SK-N-SH (cell line): ENCODE measurements at regions not wholly inside any gene's neighbourhood (a gene's known extent, or its start where the extent isn't known, plus 50 kb on each side); places are given as distances from the start of the nearest gene placed in this dataset.

Experiments
- CTCF ChIA-PET: fragments of 300-600, 350-600 bp; formaldehyde crosslinking; extraction: SDS; loops from one replicate; lab custom pipeline; 2021; lab: Yijun Ruan, JAX
- POLR2A ChIA-PET: fragments of 350-600 bp; sonication (Branson Sonifier 250); formaldehyde crosslinking; extraction: SDS; loops from one replicate; lab custom pipeline; 2020; ENCODE audit warnings: antibody characterized with exemption, inconsistent platforms; lab: Yijun Ruan, JAX
- DNase-seq: peaks from one replicate; pipeline ENCODE4 v3.0.0; 2012
- H2AFZ ChIP-seq: fragments of 200-600 bp; sonication (generic); 2 replicates; pipeline ENCODE4 v1.8.1; 2016; ENCODE audit warnings: antibody characterized with exemption, mild to moderate bottlenecking, low read depth
- H3F3A ChIP-seq: fragments of 200-600 bp; sonication (generic); replicated peaks from 2 replicates; pipeline ENCODE3; 2016; ENCODE audit warnings: antibody characterized with exemption, mild to moderate bottlenecking; ENCODE audit not compliant: insufficient read depth
- H3K27ac ChIP-seq, 2 experiments: fragments of 200-500 bp in 1 of 2; fragments of 200-600 bp in 1 of 2; sonication (Bioruptor generic) in 1 of 2; sonication (generic), shearing (Covaris generic) in 1 of 2; 2 replicates each; pipeline versions ENCODE4 v1.5.1 to v1.6.1; 2014 to 2016; ENCODE audit warnings: low read depth in 2 of 2, inconsistent platforms in 1 of 2, low read length in 1 of 2, mild to moderate bottlenecking in 1 of 2, mixed read lengths in 1 of 2
- H3K27me3 ChIP-seq: fragments of 200-600 bp; sonication (generic), shearing (Covaris generic); 2 replicates; pipeline ENCODE4 v1.6.1; 2016; ENCODE audit warnings: mixed run types; ENCODE audit not compliant: insufficient read depth
- H3K36me3 ChIP-seq, 2 experiments: fragments of 200-500 bp in 1 of 2; fragments of 200-600 bp in 1 of 2; sonication (Bioruptor generic) in 1 of 2; sonication (generic) in 1 of 2; replicated peaks in 1 of 2; 2 replicates each; pipeline versions ENCODE3 to v1.5.1; 2014 to 2016; ENCODE audit warnings: low read length in 1 of 2, mild to moderate bottlenecking in 1 of 2; ENCODE audit not compliant: insufficient read depth in 2 of 2, control insufficient read depth in 1 of 2
- H3K4me1 ChIP-seq, 2 experiments: fragments of 200-500 bp in 1 of 2; fragments of 200-600 bp in 1 of 2; sonication (Bioruptor generic) in 1 of 2; sonication (generic), shearing (Covaris generic) in 1 of 2; 2 replicates each; pipeline versions ENCODE4 v1.5.1 to v1.6.1; 2014 to 2016; ENCODE audit warnings: low read depth in 1 of 2, low read length in 1 of 2, mixed run types in 1 of 2; ENCODE audit not compliant: insufficient read depth in 2 of 2, control insufficient read depth in 1 of 2
- H3K4me2 ChIP-seq: fragments of 200-600 bp; sonication (generic), shearing (Covaris generic); 2 replicates; pipeline ENCODE4 v1.6.1; 2017; ENCODE audit warnings: mixed run types
- H3K4me3 ChIP-seq, 2 experiments: fragments of 200-500 bp in 1 of 2; fragments of 200-600 bp in 1 of 2; sonication (Bioruptor generic) in 1 of 2; sonication (generic), shearing (Covaris generic) in 1 of 2; 2 replicates each; pipeline versions ENCODE4 v1.5.1 to v1.8.1; 2014 to 2016; ENCODE audit warnings: low read depth in 2 of 2, inconsistent platforms in 1 of 2, low read length in 1 of 2, mild to moderate bottlenecking in 1 of 2, mixed read lengths in 1 of 2, moderate library complexity in 1 of 2
- H3K79me2 ChIP-seq: fragments of 200-600 bp; sonication (generic); 2 replicates; pipeline ENCODE4 v1.8.1; 2017; ENCODE audit warnings: mild to moderate bottlenecking; ENCODE audit not compliant: insufficient read depth
- H3K9ac ChIP-seq: fragments of 200-600 bp; sonication (generic); 2 replicates; pipeline ENCODE4 v1.6.1; 2017; ENCODE audit warnings: mixed run types
- H3K9me2 ChIP-seq: fragments of 200-600 bp; sonication (generic); 2 replicates; pipeline ENCODE4 v1.6.1; 2017; ENCODE audit warnings: mixed run types
- H3K9me3 ChIP-seq: fragments of 200-600 bp; sonication (generic); 2 replicates; pipeline ENCODE4 v1.6.1; 2017; ENCODE audit warnings: mixed run types, mild to moderate bottlenecking, moderate library complexity
- H4K20me1 ChIP-seq: fragments of 200-600 bp; sonication (generic); 2 replicates; pipeline ENCODE4 v1.6.1; 2017; ENCODE audit warnings: mild to moderate bottlenecking, mixed run types; ENCODE audit not compliant: insufficient read depth
- FOXJ3 ChIP-seq: sonication (generic); formaldehyde crosslinking; IDR thresholded peaks from 2 replicates; pipeline ENCODE4 v1.5.1; 2020; ENCODE audit warnings: mild to moderate bottlenecking, missing genetic modification reagents
- FOXM1 ChIP-seq: IDR thresholded peaks from 2 replicates; pipeline ENCODE4 v1.4.0; 2012; ENCODE audit warnings: low read depth, mild to moderate bottlenecking
- JUND ChIP-seq: IDR thresholded peaks from 2 replicates; pipeline ENCODE4 v1.4.0; 2012
- MXI1 ChIP-seq: IDR thresholded peaks from 2 replicates; pipeline ENCODE4 v1.6.1; 2012; ENCODE audit warnings: mild to moderate bottlenecking, low read depth, low read length, improper control_type of control experiment
- RAD21 ChIP-seq: IDR thresholded peaks from 2 replicates; pipeline ENCODE4 v1.6.1; 2012; ENCODE audit warnings: mild to moderate bottlenecking, low read length
- REST ChIP-seq: IDR thresholded peaks from 2 replicates; pipeline ENCODE4 v1.6.1; 2012; ENCODE audit warnings: mild to moderate bottlenecking, low read depth, low read length, moderate library complexity
- RXRA ChIP-seq: IDR thresholded peaks from 2 replicates; pipeline ENCODE4 v1.4.0; 2012; ENCODE audit warnings: low read depth, mild to moderate bottlenecking, borderline replicate concordance
- TAF1 ChIP-seq: IDR thresholded peaks from 2 replicates; pipeline ENCODE4 v1.6.1; 2012; ENCODE audit warnings: low read depth, mild to moderate bottlenecking, low read length, moderate library complexity, borderline replicate concordance
- TF ChIP-seq, protein P1 (sequence below): IDR thresholded peaks from 2 replicates; pipeline ENCODE4 v1.4.0; 2012; ENCODE audit warnings: low read depth, borderline replicate concordance
- TF ChIP-seq, protein P2 (sequence below): IDR thresholded peaks from 2 replicates; pipeline ENCODE4 v1.4.0; 2012; ENCODE audit warnings: low read depth, borderline replicate concordance
- TF ChIP-seq, protein P3 (sequence below): fragments of 150-350 bp; IDR thresholded peaks from 2 replicates; pipeline ENCODE4 v1.6.1; 2016; ENCODE audit warnings: mild to moderate bottlenecking, low read depth, low read length

- TF ChIP-seq, protein P1, sequence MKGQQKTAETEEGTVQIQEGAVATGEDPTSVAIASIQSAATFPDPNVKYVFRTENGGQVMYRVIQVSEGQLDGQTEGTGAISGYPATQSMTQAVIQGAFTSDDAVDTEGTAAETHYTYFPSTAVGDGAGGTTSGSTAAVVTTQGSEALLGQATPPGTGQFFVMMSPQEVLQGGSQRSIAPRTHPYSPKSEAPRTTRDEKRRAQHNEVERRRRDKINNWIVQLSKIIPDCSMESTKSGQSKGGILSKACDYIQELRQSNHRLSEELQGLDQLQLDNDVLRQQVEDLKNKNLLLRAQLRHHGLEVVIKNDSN: no peak
- TF ChIP-seq MXI1: no peak
These were observed 616.7 kb upstream of the REG3G start (continued) for GRCh38 chr2:78408795-78409118.

DNA sequence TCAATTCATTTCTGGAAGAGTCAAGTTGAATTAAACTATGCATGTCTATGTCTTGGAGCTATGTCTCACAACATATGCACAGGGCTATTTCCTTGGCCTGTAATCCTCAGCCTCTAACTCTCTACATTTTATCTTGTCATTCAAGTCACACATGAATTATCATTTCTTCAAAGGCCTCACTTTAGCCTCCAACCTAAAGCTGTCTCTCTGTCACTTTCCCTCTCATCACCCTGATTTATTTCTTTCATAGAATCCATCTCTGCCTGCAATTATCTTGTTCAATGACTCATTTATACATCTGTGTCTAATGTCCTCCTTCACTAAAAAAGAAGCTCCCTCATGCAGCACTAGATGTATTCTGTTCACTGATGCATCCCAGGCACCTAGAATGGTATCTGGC lies 614.2 kb upstream of the REG3G start:
- ChIA-PET POLR2A (no interaction called here), CTCF (no interaction called here)
- Histone ChIP-seq H4K20me1 (no peaks in the 10 kb centered on the region), H3K9me3 (no peaks in the 10 kb centered on the region), H3K4me2 (no peak overlapping the region), H3K9me2 (no peaks in the 10 kb centered on the region), H3K36me3 (no peaks in the 10 kb centered on the region), H3K9ac (no peak overlapping the region), H2AFZ (no peak overlapping the region), H3K27ac (no peak overlapping the region), H3K4me3 (no peak overlapping the region), H3K79me2 (no peaks in the 10 kb centered on the region), H3F3A (no peaks in the 10 kb centered on the region), H3K27me3 (no peaks in the 10 kb centered on the region), H3K4me1 (no peaks in the 10 kb centered on the region; a peak in 2 of 4 replicates)
- DNase-seq: no peak
- TF ChIP-seq REST (no peak), RAD21 (no peak), FOXM1 (no peak), TAF1 (no peak), FOXJ3 (no peak), RXRA (no peak), JUND (no peak)
- TF ChIP-seq, protein P2, sequence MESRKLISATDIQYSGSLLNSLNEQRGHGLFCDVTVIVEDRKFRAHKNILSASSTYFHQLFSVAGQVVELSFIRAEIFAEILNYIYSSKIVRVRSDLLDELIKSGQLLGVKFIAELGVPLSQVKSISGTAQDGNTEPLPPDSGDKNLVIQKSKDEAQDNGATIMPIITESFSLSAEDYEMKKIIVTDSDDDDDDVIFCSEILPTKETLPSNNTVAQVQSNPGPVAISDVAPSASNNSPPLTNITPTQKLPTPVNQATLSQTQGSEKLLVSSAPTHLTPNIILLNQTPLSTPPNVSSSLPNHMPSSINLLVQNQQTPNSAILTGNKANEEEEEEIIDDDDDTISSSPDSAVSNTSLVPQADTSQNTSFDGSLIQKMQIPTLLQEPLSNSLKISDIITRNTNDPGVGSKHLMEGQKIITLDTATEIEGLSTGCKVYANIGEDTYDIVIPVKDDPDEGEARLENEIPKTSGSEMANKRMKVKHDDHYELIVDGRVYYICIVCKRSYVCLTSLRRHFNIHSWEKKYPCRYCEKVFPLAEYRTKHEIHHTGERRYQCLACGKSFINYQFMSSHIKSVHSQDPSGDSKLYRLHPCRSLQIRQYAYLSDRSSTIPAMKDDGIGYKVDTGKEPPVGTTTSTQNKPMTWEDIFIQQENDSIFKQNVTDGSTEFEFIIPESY: no peak
- TF ChIP-seq, protein P3, sequence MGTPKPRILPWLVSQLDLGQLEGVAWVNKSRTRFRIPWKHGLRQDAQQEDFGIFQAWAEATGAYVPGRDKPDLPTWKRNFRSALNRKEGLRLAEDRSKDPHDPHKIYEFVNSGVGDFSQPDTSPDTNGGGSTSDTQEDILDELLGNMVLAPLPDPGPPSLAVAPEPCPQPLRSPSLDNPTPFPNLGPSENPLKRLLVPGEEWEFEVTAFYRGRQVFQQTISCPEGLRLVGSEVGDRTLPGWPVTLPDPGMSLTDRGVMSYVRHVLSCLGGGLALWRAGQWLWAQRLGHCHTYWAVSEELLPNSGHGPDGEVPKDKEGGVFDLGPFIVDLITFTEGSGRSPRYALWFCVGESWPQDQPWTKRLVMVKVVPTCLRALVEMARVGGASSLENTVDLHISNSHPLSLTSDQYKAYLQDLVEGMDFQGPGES: no peak
